ENCODE measurements at regions not wholly inside any gene's neighbourhood (a gene's known extent, or its start where the extent isn't known, plus 50 kb on each side); places are given as distances from the start of the nearest gene placed in this dataset.

GRCh38 chr15:93823971-93824913 is 407.1 kb upstream of the MCTP2 start:
- no peak overlapping the region for H3K27ac ChIP-seq
- no peak for DNase-seq (ENCODE audit: low spot score in 2 of 2)
- TF ChIP-seq CTCF (IDR thresholded peaks at IDR 0.05): no peak
- H3K9me3 ChIP-seq: no peaks in the 10 kb centered on the region
- intact Hi-C loops (cut with DNase I): no loop called here
- H3K36me3 ChIP-seq: no peaks in the 10 kb centered on the region
- H3K4me1 ChIP-seq: no peaks in the 10 kb centered on the region
- H3K4me3 ChIP-seq: no peak overlapping the region
- H3K27me3 ChIP-seq: no peaks in the 10 kb centered on the region

GRCh38 chr15:93820566-93820965 is 410.8 kb upstream of the MCTP2 start:
- H3K36me3 ChIP-seq: no peaks in the 10 kb centered on the region
- H3K27ac ChIP-seq: no peak overlapping the region
- H3K9me3 ChIP-seq: no peaks in the 10 kb centered on the region
- no peaks in the 10 kb centered on the region for H3K27me3 ChIP-seq
- no peak for TF ChIP-seq CTCF (IDR thresholded peaks at IDR 0.05)
- no peak overlapping the region for H3K4me3 ChIP-seq
- intact Hi-C loops (cut with DNase I): no loop called here
- H3K4me1 ChIP-seq: no peaks in the 10 kb centered on the region
- no peak for DNase-seq (ENCODE audit: low spot score in 2 of 2)

GRCh38 chr15:93819826-93820225 is 411.5 kb upstream of the MCTP2 start:
- DNase-seq (ENCODE audit: low spot score in 2 of 2): no peak

GRCh38 chr15:93816815-93817214 is 414.5 kb upstream of the MCTP2 start:
- TF ChIP-seq CTCF (IDR thresholded peaks at IDR 0.05): no peak
- DNase-seq (ENCODE audit: low spot score in 2 of 2): no peak
- intact Hi-C loops (cut with DNase I): no loop called here
- Histone ChIP-seq H3K4me3 (no peak overlapping the region), H3K36me3 (no peaks in the 10 kb centered on the region), H3K9me3 (no peaks in the 10 kb centered on the region), H3K4me1 (no peaks in the 10 kb centered on the region), H3K27me3 (no peaks in the 10 kb centered on the region), H3K27ac (no peak overlapping the region)

More at GRCh38 chr15:93819826-93820225, 411.5 kb upstream of the MCTP2 start:
- Histone ChIP-seq H3K4me1 (no peaks in the 10 kb centered on the region), H3K27me3 (no peaks in the 10 kb centered on the region), H3K27ac (no peak overlapping the region), H3K36me3 (no peaks in the 10 kb centered on the region), H3K4me3 (no peak overlapping the region), H3K9me3 (no peaks in the 10 kb centered on the region)
- intact Hi-C loops (cut with DNase I): no loop called here
- TF ChIP-seq CTCF (IDR thresholded peaks at IDR 0.05): no peak

GRCh38 chr15:93811305-93811704 is 420.1 kb upstream of the MCTP2 start:
- H3K27ac ChIP-seq: no peak overlapping the region
- H3K27me3 ChIP-seq: no peaks in the 10 kb centered on the region
- no peaks in the 10 kb centered on the region for H3K9me3 ChIP-seq
- no peaks in the 10 kb centered on the region for H3K36me3 ChIP-seq
- no peak for TF ChIP-seq CTCF (IDR thresholded peaks at IDR 0.05)
- DNase-seq (ENCODE audit: low spot score in 2 of 2): no peak
- no peak overlapping the region for H3K4me3 ChIP-seq
- H3K4me1 ChIP-seq: no peaks in the 10 kb centered on the region
- intact Hi-C loops (cut with DNase I): no loop called here

All from ascending aorta (tissue), 2 donors.